HCT116 (cell line): ENCODE measurements at regions not wholly inside any gene's neighbourhood (a gene's known extent, or its start where the extent isn't known, plus 50 kb on each side); places are given as distances from the start of the nearest gene placed in this dataset.

Experiments
- ATAC-seq: fragments of 200-7000 bp; cut with Tn5 transposase; 2 replicates; pipeline ENCODE4 v1.9.1; 2020; ENCODE audit warnings: mild to moderate bottlenecking, moderate library complexity
- BruUV-seq: library from RNA; stranded (reverse); fragments of 400-500 nt; replicated peaks from 2 replicates; lab custom pipeline; 2021; lab: Mats Ljungman, UMichigan
- CTCF ChIA-PET: fragments of 300-600 bp; sonication (Branson Sonifier 250); formaldehyde crosslinking; loops from one replicate; lab custom pipeline; 2021; ENCODE audit warnings: antibody characterized with exemption; lab: Charles Lee
- POLR2A ChIA-PET: fragments of 300-600, 350-600 bp; sonication (Branson Sonifier 250); formaldehyde crosslinking; loops from one replicate; lab custom pipeline; 2021; ENCODE audit warnings: antibody characterized with exemption; lab: Charles Lee
- RAD21 ChIA-PET, 2 experiments: fragments of 300-600 bp; sonication (Branson Sonifier 250); formaldehyde crosslinking; loops; one replicate each; lab custom pipeline; 2023; ENCODE audit warnings: low total read pairs in 2 of 2; ENCODE audit not compliant: uncharacterized antibody in 2 of 2, unreplicated experiment in 2 of 2, low non-redundant PET in 1 of 2; lab: Charles Lee
- DNase-seq: peaks from one replicate; pipeline ENCODE4 v3.0.0-alpha.2; 2010; ENCODE audit warnings: low read depth, low spot score
- H2AFZ ChIP-seq: fragments of 200-600 bp; shearing (Covaris generic), sonication (generic); 2 replicates; pipeline ENCODE4 v1.6.1; 2017; ENCODE audit warnings: low read depth, mixed run types, mixed read lengths, antibody characterized with exemption, low read length; ENCODE audit not compliant: poor library complexity, severe bottlenecking
- H3K27ac ChIP-seq: 2 replicates; pipeline ENCODE4 v1.5.1; 2012; ENCODE audit warnings: low read depth, low read length
- H3K27me3 ChIP-seq: fragments of 200-600 bp; sonication (generic); 2 replicates; pipeline ENCODE4 v1.6.1; 2016; ENCODE audit warnings: mixed run types, low read length, mixed read lengths; ENCODE audit not compliant: insufficient read depth
- H3K36me3 ChIP-seq, 2 experiments: fragments of 200-500 bp in 1 of 2; fragments of 200-600 bp in 1 of 2; sonication (Bioruptor generic) in 1 of 2; sonication (generic) in 1 of 2; 2 replicates each; pipeline versions ENCODE4 v1.5.1 to v1.6.1; 2014 to 2016; ENCODE audit warnings: low read length in 2 of 2, inconsistent platforms in 1 of 2, mixed read lengths in 1 of 2, mixed run types in 1 of 2; ENCODE audit not compliant: insufficient read depth in 2 of 2, control insufficient read depth in 1 of 2
- H3K4me1 ChIP-seq, 2 experiments: fragments of 200-600 bp in 1 of 2; sonication (generic) in 1 of 2; 2 replicates each; pipeline versions ENCODE4 v1.5.1 to v1.6.1; 2012 to 2017; ENCODE audit warnings: low read length in 2 of 2, inconsistent platforms in 1 of 2, mild to moderate bottlenecking in 1 of 2, mixed read lengths in 1 of 2, mixed run types in 1 of 2, moderate library complexity in 1 of 2; ENCODE audit not compliant: insufficient read depth in 2 of 2, control insufficient read depth in 1 of 2
- H3K4me2 ChIP-seq: fragments of 200-600 bp; sonication (generic); 2 replicates; pipeline ENCODE4 v1.6.1; 2017; ENCODE audit warnings: mixed run types, low read length, mixed read lengths
- H3K4me3 ChIP-seq, 2 experiments: fragments of 200-600 bp in 1 of 2; sonication (generic) in 1 of 2; replicated peaks in 1 of 2; 2 replicates each; pipeline ENCODE4 v1.5.1; 2011 to 2016; ENCODE audit warnings: low read length in 2 of 2, control low read depth in 1 of 2, low read depth in 1 of 2, mild to moderate bottlenecking in 1 of 2, mixed read lengths in 1 of 2, mixed run types in 1 of 2
- H3K79me2 ChIP-seq: fragments of 200-600 bp; sonication (generic); 2 replicates; pipeline ENCODE4 v1.6.1; 2017; ENCODE audit warnings: mild to moderate bottlenecking, mixed run types, low read length, moderate library complexity, mixed read lengths; ENCODE audit not compliant: insufficient read depth
- H3K9ac ChIP-seq: fragments of 200-600 bp; sonication (generic); 2 replicates; pipeline ENCODE4 v1.6.1; 2016; ENCODE audit warnings: low read length, mixed read lengths
- H3K9me2 ChIP-seq: fragments of 200-600 bp; sonication (generic), shearing (Covaris generic); 2 replicates; pipeline ENCODE4 v1.6.1; 2017; ENCODE audit warnings: mixed run types, mild to moderate bottlenecking, moderate library complexity; ENCODE audit not compliant: insufficient read depth
- H3K9me3 ChIP-seq, 2 experiments: fragments of 200-500 bp in 1 of 2; fragments of 200-600 bp in 1 of 2; sonication (Bioruptor generic) in 1 of 2; sonication (generic) in 1 of 2; 2 replicates each; pipeline ENCODE4 v1.6.1; 2014 to 2017; ENCODE audit warnings: low read length in 2 of 2, mixed read lengths in 2 of 2, inconsistent platforms in 1 of 2, low read depth in 1 of 2, mild to moderate bottlenecking in 1 of 2, mixed run types in 1 of 2, moderate library complexity in 1 of 2; ENCODE audit not compliant: control insufficient read depth in 1 of 2, insufficient read depth in 1 of 2
- H4K20me1 ChIP-seq: fragments of 200-600 bp; sonication (generic), shearing (Covaris generic); 2 replicates; pipeline ENCODE4 v1.6.1; 2017; ENCODE audit warnings: mixed run types, mild to moderate bottlenecking, moderate library complexity; ENCODE audit not compliant: insufficient read depth
- CBX3 ChIP-seq: IDR thresholded peaks from 2 replicates; pipeline ENCODE4 v1.6.1; 2012; ENCODE audit warnings: low read depth
- CEBPB ChIP-seq: IDR thresholded peaks from 2 replicates; pipeline ENCODE4 v1.6.1; 2012; ENCODE audit warnings: low read depth
- EGR1 ChIP-seq: IDR thresholded peaks from 2 replicates; pipeline ENCODE4 v1.6.1; 2012; ENCODE audit warnings: low read depth
- FOSL1 ChIP-seq: IDR thresholded peaks from 2 replicates; pipeline ENCODE4 v1.6.1; 2012; ENCODE audit warnings: low read depth
- JUND ChIP-seq: IDR thresholded peaks from 2 replicates; pipeline ENCODE4 v1.6.1; 2012
- MAX ChIP-seq: IDR thresholded peaks from 2 replicates; pipeline ENCODE4 v1.6.1; 2012
- POLR2AphosphoS5 ChIP-seq: IDR thresholded peaks from 2 replicates; pipeline ENCODE4 v1.6.1; 2011; ENCODE audit warnings: mild to moderate bottlenecking, low read depth, low read length, moderate library complexity
- SIN3A ChIP-seq: IDR thresholded peaks from 2 replicates; pipeline ENCODE4 v1.6.1; 2012; ENCODE audit warnings: low read depth
- SP1 ChIP-seq: IDR thresholded peaks from 2 replicates; pipeline ENCODE4 v1.6.1; 2012; ENCODE audit warnings: low read depth
- SRF ChIP-seq: IDR thresholded peaks from 2 replicates; pipeline ENCODE4 v1.6.1; 2012; ENCODE audit warnings: low read depth
- YY1 ChIP-seq: IDR thresholded peaks from 2 replicates; pipeline ENCODE4 v1.6.1; 2011; ENCODE audit warnings: low read length, low read depth, moderate library complexity, mild to moderate bottlenecking; ENCODE audit not compliant: insufficient replicate concordance; ENCODE audit errors: extremely low read depth
- ZNF274 ChIP-seq: fragments of 200-500 bp; sonication (Bioruptor generic); IDR thresholded peaks from 2 replicates; pipeline ENCODE4 v1.6.1; 2014; ENCODE audit warnings: mild to moderate bottlenecking, low read depth, low read length, inconsistent platforms
- intact Hi-C: fragments of 100-400 bp; cut with micrococcal nuclease; formaldehyde crosslinking; loops from 2 replicates; pipeline ENCODE4 v1.10.0; 2022
- TF ChIP-seq, protein P1 (sequence below): IDR thresholded peaks from 2 replicates; pipeline ENCODE4 v1.6.1; 2011; ENCODE audit warnings: mild to moderate bottlenecking, low read length, moderate library complexity; ENCODE audit not compliant: insufficient replicate concordance; ENCODE audit errors: extremely low read depth
- TF ChIP-seq, protein P2 (sequence below), 3 experiments: fragments of 200-600 bp in 1 of 3; sonication (generic) in 1 of 3; IDR thresholded peaks in 2 of 3; conservative IDR thresholded peaks in 1 of 3; 2 replicates each; pipeline ENCODE4 v1.5.1; 2012 to 2017; ENCODE audit warnings: low read depth in 2 of 3, low read length in 2 of 3, antibody characterized with exemption in 1 of 3, borderline replicate concordance in 1 of 3, control low read depth in 1 of 3, mild to moderate bottlenecking in 1 of 3, mixed read lengths in 1 of 3, mixed run types in 1 of 3, moderate library complexity in 1 of 3; ENCODE audit not compliant: insufficient read depth in 1 of 3

DNA sequence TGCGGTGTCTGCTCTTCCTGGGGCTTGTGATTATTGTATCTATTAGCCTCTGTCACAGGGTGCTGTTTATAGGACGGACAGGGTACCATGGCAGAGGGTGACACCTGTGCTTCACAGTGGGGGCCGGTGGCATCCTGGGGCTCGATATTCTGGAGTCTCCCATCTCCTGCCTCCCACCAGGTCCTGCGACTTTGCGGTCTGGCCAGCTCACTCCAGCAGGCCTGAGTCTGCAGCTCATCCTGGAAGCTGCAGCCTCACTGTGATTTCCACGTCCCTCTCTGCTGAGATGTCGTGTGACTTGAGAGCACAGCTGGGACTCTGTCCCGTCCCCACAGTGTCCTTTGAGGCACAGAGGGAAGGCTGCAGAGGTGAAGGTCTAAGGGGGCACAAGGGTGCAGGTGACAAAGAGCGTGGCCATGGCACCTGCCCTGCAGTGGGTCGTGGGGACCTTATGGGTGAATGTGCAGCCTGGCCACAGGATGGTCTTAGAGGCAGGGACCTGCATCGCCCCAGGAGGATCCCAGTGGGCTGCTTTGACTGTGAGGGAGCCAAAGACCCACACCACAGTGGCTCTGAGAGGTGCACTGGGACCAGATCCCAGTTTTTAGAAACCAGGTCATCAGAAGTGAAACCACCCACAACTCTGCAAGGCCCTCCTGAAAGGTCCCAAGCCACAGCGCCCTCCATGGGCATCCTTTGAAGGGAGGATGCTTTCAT lies 172.8 kb downstream of the KLF13 start:
- no peaks in the 10 kb centered on the region for H3K36me3 ChIP-seq
- no peak for DNase-seq
- H2AFZ ChIP-seq = no peak overlapping the region
- TF ChIP-seq ZNF274 (no peak), CEBPB (no peak), SP1 (no peak), POLR2AphosphoS5 (no peak), CBX3 (no peak), SRF (no peak), SIN3A (no peak), FOSL1 (no peak), EGR1 (no peak), MAX (no peak), JUND (no peak), YY1 (no peak)
- TF ChIP-seq, protein P1, sequence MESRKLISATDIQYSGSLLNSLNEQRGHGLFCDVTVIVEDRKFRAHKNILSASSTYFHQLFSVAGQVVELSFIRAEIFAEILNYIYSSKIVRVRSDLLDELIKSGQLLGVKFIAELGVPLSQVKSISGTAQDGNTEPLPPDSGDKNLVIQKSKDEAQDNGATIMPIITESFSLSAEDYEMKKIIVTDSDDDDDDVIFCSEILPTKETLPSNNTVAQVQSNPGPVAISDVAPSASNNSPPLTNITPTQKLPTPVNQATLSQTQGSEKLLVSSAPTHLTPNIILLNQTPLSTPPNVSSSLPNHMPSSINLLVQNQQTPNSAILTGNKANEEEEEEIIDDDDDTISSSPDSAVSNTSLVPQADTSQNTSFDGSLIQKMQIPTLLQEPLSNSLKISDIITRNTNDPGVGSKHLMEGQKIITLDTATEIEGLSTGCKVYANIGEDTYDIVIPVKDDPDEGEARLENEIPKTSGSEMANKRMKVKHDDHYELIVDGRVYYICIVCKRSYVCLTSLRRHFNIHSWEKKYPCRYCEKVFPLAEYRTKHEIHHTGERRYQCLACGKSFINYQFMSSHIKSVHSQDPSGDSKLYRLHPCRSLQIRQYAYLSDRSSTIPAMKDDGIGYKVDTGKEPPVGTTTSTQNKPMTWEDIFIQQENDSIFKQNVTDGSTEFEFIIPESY = no peak
- TF ChIP-seq, protein P2, sequence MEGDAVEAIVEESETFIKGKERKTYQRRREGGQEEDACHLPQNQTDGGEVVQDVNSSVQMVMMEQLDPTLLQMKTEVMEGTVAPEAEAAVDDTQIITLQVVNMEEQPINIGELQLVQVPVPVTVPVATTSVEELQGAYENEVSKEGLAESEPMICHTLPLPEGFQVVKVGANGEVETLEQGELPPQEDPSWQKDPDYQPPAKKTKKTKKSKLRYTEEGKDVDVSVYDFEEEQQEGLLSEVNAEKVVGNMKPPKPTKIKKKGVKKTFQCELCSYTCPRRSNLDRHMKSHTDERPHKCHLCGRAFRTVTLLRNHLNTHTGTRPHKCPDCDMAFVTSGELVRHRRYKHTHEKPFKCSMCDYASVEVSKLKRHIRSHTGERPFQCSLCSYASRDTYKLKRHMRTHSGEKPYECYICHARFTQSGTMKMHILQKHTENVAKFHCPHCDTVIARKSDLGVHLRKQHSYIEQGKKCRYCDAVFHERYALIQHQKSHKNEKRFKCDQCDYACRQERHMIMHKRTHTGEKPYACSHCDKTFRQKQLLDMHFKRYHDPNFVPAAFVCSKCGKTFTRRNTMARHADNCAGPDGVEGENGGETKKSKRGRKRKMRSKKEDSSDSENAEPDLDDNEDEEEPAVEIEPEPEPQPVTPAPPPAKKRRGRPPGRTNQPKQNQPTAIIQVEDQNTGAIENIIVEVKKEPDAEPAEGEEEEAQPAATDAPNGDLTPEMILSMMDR (IDR thresholded peaks at IDR 0.05 in 2 of 3, conservative IDR thresholded peaks at IDR 0.05 in 1 of 3; ENCODE audit: borderline replicate concordance in 1 of 3, insufficient read depth in 1 of 3, low read depth in 2 of 3, low read length in 2 of 3) = no peak
- intact Hi-C loops = no loop called here
- no peak overlapping the region for H3K9ac ChIP-seq
- ChIA-PET POLR2A (no interaction called here), CTCF (no interaction called here), RAD21 (no interaction called here)
- no TSS peak for BruUV-seq
- H3K4me3 ChIP-seq = no peak overlapping the region
- no peaks in the 10 kb centered on the region for H3K9me3 ChIP-seq
- no peaks in the 10 kb centered on the region for H3K79me2 ChIP-seq
- H3K27ac ChIP-seq = no peak overlapping the region
- no peaks in the 10 kb centered on the region for H3K27me3 ChIP-seq
- no peaks in the 10 kb centered on the region for H3K9me2 ChIP-seq
- H4K20me1 ChIP-seq = no peaks in the 10 kb centered on the region
- no peak for ATAC-seq
- no peak overlapping the region for H3K4me2 ChIP-seq
- H3K4me1 ChIP-seq = no peaks in the 10 kb centered on the region
